NCI-H510A (cell line): ENCODE measurements at regions not wholly inside any gene's neighbourhood (a gene's known extent, or its start where the extent isn't known, plus 50 kb on each side); places are given as distances from the start of the nearest gene placed in this dataset.

Source experiments
- DNase-seq: peaks from one replicate; lab custom pipeline; 2025; lab: John Stamatoyannopoulos, UW

DNA sequence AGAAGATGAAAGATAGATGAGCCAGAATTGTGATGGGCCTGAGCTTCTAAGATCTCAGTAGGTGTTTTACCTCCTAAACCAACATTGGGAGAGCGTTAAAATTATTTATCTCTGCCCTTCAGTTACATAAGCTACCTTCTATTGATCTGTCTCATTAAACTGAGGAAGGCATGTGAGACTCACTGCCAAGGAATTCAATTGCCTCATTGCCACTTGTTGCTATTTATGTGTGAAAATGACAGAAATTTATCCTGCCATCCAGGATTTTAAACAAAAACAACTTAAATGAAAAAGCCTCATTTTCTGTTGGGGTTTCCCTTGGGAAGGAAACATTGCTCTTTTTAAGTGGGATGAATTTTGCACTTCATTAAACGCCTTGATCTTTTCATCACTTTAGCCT is 78.7 kb upstream of the RUNX1 start:
- no peak for DNase-seq

DNA sequence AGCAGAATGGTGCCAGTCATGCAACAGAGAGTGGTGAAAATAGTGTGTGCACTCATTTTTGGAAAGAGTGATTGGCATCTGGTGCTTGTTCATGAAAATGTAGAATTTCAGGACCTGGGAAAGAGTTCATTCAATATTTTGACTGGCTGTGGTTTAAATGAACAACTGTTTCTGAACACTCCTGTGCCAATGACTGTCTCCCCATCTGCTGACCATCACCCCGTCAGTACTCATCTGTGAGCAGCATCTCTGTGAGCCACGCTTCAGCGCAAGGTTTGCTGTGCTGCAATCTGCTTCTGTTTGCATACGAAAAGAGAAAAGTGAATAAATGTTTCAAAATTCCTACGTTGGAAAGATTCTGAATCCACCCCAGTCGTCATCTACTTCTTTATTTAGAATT is 77.9 kb upstream of the RUNX1 start:
- no peak for DNase-seq

DNA sequence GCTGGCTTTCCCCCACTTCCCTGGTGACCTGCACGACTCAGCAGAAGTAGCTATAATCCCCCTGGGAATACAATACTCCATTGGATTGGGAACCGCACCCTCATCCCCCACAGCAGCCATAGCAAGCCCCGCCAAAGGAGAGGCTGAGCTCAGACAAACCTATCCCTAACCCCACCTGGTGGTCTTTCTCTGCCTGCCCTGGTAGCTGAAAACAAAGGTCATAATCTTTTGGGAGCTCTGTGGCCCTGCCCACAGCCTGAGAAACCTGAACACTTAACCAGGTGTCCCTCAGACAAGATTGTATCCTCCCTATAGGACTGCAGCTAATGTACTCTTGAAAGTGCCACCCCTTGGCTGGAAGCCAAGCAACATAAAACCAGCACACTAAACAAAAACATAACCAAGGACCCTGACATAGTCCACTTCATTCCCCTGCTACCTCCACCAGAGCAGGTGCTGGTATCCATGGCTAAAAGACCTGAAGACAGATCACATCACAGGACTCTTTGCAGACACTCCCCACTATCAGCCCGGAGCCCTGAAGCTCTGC is 71.6 kb upstream of the RUNX1 start:
- DNase-seq, result peak; percentile 75

DNA sequence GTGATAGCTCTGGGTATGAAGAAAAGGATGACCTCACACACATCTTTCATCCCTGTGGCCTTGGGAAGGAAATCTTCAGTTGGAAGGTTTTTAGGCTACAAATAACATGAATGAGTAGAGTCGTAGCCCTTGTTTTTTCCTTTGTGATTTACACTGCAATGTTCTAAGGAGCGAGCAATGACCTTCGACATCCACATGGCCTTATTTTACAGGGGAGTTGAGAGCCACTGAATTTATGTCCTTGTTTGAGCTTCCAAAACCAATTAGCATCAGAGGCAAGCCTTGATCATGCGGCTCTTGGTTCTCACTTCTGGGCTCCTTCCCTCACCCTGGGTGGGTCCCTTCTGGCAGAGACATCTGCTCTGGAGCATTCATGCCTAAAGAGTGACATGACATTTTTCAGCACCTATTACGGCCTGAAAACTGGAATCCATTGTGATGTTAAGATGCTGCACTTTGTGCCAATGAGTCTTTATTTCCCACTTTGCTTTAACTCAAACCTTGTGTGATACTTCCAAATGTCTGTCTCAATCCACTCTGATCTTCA is 70.5 kb upstream of the RUNX1 start:
- DNase-seq, result no peak

DNA sequence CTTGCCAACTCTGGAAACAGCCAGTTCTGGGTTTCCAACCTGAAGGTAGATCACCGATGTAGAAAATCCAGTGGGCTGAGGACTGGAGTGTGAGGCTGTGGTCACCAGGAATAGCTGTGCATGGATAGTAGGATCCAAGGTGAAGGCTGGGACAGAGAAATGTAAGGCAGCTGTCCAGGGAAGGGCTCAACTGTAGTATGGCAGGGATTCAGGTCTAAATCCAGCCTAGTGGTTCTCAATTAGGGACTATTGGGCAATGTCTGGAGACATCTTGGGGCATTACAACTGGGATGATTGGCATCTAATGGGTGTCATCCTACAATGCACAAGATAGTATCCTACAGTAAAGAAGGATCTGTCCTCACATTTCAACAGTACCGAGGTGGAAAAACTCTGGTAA is 67.7 kb upstream of the RUNX1 start:
- DNase-seq, result no peak

DNA sequence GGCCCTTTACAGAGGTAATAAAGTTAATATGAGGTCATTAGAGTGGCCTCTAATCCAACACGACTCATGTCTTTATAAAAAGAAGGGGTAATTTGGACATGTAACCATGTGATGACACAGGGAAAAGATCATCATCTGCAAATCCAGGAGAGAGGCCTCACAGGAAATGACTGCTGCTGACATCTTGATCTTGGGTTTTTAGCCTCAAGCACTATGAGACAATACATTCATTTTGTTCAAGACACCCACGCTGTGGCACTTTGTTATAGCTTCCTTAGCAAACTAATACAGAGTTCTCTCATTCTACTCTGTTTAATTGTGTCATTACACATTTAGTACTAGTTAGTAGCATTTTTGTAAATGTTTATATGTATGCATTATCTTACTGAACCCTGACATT is 64.0 kb upstream of the RUNX1 start:
- no peak for DNase-seq

DNA sequence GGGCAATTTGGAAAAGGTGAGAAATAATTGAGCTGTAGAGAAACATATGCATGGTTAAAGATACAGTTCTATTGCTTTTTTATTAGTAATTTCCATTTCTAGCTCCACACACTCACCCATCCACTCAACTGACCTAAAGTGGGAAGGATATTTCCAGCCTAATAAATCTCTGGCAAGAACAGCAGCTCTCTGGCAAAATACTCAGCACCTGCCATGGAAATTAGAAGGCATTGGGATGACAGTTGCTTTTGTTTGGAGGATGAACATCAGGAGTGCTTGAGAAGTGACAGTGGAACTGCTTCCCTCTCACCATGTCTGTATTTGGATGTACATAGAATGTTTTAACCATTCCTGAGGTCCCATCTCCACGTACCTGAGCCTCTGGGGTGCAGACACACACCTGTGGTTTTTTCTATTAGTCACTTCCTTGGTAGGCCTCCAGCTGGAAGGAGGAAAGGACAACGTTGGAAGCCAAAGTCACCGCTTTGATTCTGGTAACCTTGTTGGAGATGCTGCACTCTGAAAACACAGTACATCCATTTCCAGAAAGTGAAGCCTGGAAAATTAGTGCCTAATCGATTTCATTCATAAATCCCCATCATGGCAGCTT is 62.3 kb upstream of the RUNX1 start:
- DNase-seq, result no peak

DNA sequence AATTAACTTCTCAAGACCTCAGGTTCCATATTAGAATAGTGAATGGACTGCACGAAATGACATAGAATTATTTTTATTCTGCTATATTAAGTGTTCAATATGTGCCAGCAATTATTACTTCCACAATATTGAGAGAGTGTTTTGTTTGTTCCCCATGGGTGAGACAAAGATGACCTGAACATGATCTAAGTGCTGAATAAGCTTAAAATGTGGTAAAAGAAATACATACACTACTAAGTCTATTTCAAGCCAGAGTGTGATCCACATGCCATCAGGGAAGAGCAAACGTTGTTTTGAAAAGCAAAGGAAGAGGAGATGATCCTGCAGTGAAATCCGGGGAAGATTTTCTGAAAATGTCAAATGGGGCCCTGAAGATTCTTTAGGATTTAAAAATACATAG is 59.8 kb upstream of the RUNX1 start:
- no peak for DNase-seq

DNA sequence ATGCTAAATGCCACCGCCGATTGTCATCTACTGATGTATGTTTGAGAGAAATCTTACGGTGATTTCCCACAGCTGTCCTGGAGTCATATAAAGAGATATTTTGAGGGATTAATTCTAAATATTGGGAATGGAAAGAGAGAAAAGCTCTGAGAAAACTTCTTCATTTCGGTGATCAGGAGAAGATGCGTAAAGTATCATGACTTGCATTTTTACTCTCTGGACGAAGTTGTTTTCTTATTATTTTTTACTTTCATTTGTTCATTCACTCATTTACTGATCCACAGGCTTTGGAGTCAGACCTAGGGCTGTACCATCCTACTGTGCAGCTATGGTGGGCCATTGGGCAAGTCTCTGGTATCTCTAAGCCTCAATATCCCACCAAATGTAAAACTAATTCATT is 58.4 kb upstream of the RUNX1 start:
- DNase-seq, result no peak

DNA sequence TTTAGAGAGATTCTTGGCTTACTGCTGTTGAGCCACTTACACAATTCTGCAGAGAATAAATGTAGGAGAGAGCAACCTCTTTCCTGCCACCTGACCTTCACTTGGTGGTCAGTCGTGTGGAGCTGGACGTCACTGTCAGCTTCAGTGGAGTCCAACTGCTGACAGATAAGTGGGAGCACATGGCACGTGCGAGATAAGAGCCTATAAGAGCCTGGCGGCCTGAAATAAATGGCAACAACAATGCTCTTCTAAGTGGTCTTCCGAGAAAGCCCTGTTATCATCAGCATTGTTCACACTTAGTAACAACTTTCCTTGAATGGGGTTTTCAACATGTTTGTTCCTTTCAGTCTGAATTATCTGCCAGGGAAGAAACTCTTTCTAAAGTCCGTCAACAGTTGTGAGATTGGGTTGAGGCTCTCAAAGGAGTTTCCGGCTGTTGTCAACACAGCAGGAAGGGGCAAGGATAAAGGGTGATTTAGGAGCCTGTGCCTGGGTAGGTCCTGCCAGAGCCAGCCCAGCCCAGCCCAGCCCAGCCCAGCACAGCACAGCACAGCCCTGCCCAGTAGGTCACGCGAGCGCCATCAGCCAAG is 57.2 kb upstream of the RUNX1 start:
- DNase-seq, result no peak

DNA sequence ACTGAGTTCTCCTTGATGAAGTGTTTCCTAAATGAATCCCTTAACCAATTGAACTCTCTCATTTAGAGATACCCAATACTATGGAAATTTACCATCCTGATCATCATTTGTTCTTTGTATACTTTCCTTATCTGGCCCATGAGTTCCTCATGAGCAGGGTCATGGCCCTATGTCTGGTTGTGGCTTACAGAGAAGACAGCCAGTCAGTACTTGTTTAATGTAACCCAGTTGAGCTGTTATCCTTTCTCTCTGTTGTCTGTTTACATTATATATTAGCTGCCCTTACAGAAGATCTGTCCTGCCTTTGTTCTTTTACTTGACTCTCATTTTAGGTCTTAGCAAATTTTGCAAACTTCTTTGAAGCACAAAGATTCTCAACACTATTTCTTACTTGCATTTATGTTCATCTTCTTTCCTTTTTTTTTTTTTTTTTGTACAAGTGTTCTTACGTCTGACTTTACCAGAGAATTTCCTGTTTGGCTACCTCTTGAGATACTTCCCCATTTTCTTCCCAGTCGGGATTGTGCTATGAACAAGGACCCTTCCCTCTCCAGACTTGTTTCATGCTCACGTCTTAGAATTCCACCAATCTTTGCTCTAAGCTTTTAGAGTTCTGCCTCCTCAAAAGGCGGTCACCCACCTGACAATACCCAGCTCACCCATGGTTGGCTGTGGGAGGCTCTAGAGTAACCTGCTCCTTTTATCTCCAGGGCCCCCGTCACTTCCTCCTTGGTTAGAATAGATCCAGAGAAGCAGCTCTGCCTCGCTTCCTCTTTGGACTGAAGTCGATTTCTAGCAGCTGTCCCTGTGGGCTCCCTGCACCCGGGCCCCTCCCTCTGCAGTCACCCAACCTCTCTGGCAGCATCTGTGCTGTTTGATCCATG is 53.6 kb upstream of the RUNX1 start:
- DNase-seq, result peak; percentile 10

DNA sequence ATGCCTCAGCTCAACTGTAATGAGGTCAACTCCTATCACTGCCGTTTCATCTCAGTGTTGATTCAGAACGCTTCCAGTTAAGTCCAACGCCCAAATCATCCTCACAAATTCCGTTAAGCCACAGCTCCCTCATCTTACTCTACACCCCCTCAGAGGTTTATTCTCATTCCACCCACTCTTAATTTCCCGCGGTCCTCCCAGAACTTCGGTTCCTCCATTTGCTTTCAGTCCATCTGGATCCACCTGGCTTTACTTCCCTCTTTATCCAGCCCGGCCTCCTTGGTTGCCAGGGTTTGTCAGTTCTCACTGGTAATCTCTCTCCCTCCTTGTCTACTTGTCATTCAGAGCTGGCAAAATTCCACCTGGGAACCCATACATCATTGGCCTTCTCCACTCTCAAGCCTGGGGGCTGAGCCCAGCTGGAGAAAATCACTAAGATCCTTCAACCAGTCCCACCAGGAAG is 51.3 kb upstream of the RUNX1 start:
- no peak for DNase-seq

DNA sequence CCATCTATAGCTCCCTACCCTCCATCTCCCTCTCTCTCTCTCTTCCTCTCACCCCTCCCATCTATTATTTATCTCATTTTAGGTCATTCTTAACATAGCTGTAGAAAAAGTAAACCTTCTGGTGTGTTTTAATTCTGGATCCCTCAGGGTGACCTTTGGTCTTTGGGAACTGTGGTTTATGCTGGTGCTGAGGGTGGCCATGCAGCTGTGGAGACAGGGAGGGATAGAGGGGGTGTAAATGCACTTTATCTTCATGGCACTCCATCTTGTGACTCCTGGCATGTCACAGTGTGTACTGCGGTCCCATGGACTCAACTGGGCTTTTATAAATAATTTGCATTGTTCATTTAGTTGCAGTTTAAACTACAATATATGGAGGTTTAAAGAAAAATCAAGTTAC is 50.2 kb upstream of the RUNX1 start:
- DNase-seq, result no peak
